HG02588 (cell line): ENCODE measurements at regions not wholly inside any gene's neighbourhood (a gene's known extent, or its start where the extent isn't known, plus 50 kb on each side); places are given as distances from the start of the nearest gene placed in this dataset.
"Not testable (repeated sequence)": the region's sequence is repeated elsewhere in the genome, so short reads cannot be mapped to it uniquely, and the experiment has no call there.

ENCODE experiments used
- ATAC-seq: cut with Tn5 transposase; IDR thresholded peaks from one replicate; pipeline ENCODE4 v1.9.1; 2021; ENCODE audit warnings: mild to moderate bottlenecking, moderate library complexity; ENCODE audit not compliant: unreplicated experiment

- no peak for ATAC-seq
Observed at GRCh38 chr9:29038332-29038731, 1465.1 kb upstream of the C9orf72 start.

GRCh38 chr9:29039258-29039657, 1466.0 kb upstream of the C9orf72 start:
- no peak for ATAC-seq

GRCh38 chr9:29043072-29043471, 1469.8 kb upstream of the C9orf72 start:
- ATAC-seq = no peak

- no peak for ATAC-seq
Observed at GRCh38 chr9:29044959-29045358, 1471.7 kb upstream of the C9orf72 start.

- ATAC-seq = no peak
Observed at GRCh38 chr9:29060041-29060440, 1486.8 kb upstream of the C9orf72 start.

- ATAC-seq = no peak
Observed at GRCh38 chr9:29062446-29062845, 1489.2 kb upstream of the C9orf72 start.

GRCh38 chr9:29063031-29063430, 1489.8 kb upstream of the C9orf72 start:
- ATAC-seq = no peak

- ATAC-seq = no peak
Observed at GRCh38 chr9:29066141-29066640, 1492.9 kb upstream of the C9orf72 start.

- no peak for ATAC-seq
Observed at GRCh38 chr9:29068461-29068860, 1495.2 kb upstream of the C9orf72 start.

GRCh38 chr9:29069376-29069775, 1496.1 kb upstream of the C9orf72 start:
- ATAC-seq = no peak

- ATAC-seq = no peak
Observed at GRCh38 chr9:29078063-29078666, 1504.9 kb upstream of the C9orf72 start.

GRCh38 chr9:29100762-29101161, 1527.5 kb upstream of the C9orf72 start:
- no peak for ATAC-seq

- ATAC-seq = not testable (repeated sequence)
Observed at GRCh38 chr9:29104166-29104565, 1530.9 kb upstream of the C9orf72 start.

- no peak for ATAC-seq
Observed at GRCh38 chr9:29118555-29118954, 1545.3 kb upstream of the C9orf72 start.

GRCh38 chr9:29126783-29127182, 1553.5 kb upstream of the C9orf72 start:
- ATAC-seq = no peak

- ATAC-seq = no peak
Observed at GRCh38 chr9:29129763-29130162, 1556.5 kb upstream of the C9orf72 start.

- no peak for ATAC-seq
Observed at GRCh38 chr9:29144476-29144875, 1571.2 kb upstream of the C9orf72 start.

GRCh38 chr9:29150606-29151005, 1577.3 kb upstream of the C9orf72 start:
- ATAC-seq = no peak

- ATAC-seq = no peak
Observed at GRCh38 chr9:29160763-29161353, 1587.6 kb upstream of the C9orf72 start.

GRCh38 chr9:29174136-29174535, 1600.9 kb upstream of the C9orf72 start:
- ATAC-seq = no peak

- ATAC-seq = no peak
Observed at GRCh38 chr9:29176231-29176630, 1603.0 kb upstream of the C9orf72 start.

GRCh38 chr9:29176786-29177185, 1603.5 kb upstream of the C9orf72 start:
- ATAC-seq = no peak

- no peak for ATAC-seq
Observed at GRCh38 chr9:29183971-29184370, 1610.7 kb upstream of the C9orf72 start.
